22Rv1 (cell line): ENCODE measurements at regions not wholly inside any gene's neighbourhood (a gene's known extent, or its start where the extent isn't known, plus 50 kb on each side); places are given as distances from the start of the nearest gene placed in this dataset.

Source experiments
- H3K27ac ChIP-seq: fragments of 450-650 bp; 2 replicates; pipeline ENCODE4 v1.5.1; 2017
- CTCF ChIP-seq: fragments of 450-650 bp; IDR thresholded peaks from 2 replicates; pipeline ENCODE4 v1.5.1; 2017; ENCODE audit warnings: mild to moderate bottlenecking
- ZFX ChIP-seq: fragments of 450-650 bp; IDR thresholded peaks from 2 replicates; pipeline ENCODE4 v1.6.1; 2017; ENCODE audit warnings: antibody characterized with exemption, borderline replicate concordance

GRCh38 chr13:40130871-40131636, 475.6 kb downstream of the COG6 start:
- H3K27ac ChIP-seq = no peak overlapping the region
- TF ChIP-seq ZFX = no peak
- no peak for TF ChIP-seq CTCF

GRCh38 chr13:40132249-40132648, 476.8 kb downstream of the COG6 start:
- TF ChIP-seq ZFX (no peak), CTCF (no peak)
- no peak overlapping the region for H3K27ac ChIP-seq

- no peak overlapping the region for H3K27ac ChIP-seq
- TF ChIP-seq ZFX (no peak), CTCF (no peak)
Measured at GRCh38 chr13:40136896-40137295, 481.4 kb downstream of the COG6 start.

- TF ChIP-seq CTCF (no peak), ZFX (no peak)
- no peak overlapping the region for H3K27ac ChIP-seq
Measured at GRCh38 chr13:40137400-40137799, 481.9 kb downstream of the COG6 start.

- H3K27ac ChIP-seq = no peak overlapping the region
- TF ChIP-seq CTCF (no peak), ZFX (no peak)
Measured at GRCh38 chr13:40139896-40140520, 484.5 kb downstream of the COG6 start.

- TF ChIP-seq CTCF (no peak), ZFX (no peak)
- H3K27ac ChIP-seq = no peak overlapping the region
Measured at GRCh38 chr13:40141859-40142555, 486.5 kb downstream of the COG6 start.

- no peak overlapping the region for H3K27ac ChIP-seq
- no peak for TF ChIP-seq CTCF
- TF ChIP-seq ZFX = no peak
Measured at GRCh38 chr13:40143106-40143505, 487.6 kb downstream of the COG6 start.
